Liver (tissue), 8 donors: ENCODE measurements at regions not wholly inside any gene's neighbourhood (a gene's known extent, or its start where the extent isn't known, plus 50 kb on each side); places are given as distances from the start of the nearest gene placed in this dataset.

ENCODE experiments used
- DNase-seq: peaks from one replicate; pipeline ENCODE4 v3.0.0-alpha.2; 2017; ENCODE audit warnings: low spot score
- H3K27ac ChIP-seq, 2 donors: one replicate each; pipeline ENCODE4 v1.7.0; 2013; ENCODE audit warnings: inconsistent platforms in 2 of 2, low read length in 2 of 2, control low read depth in 1 of 2, low read depth in 1 of 2, mild to moderate bottlenecking in 1 of 2
- H3K27me3 ChIP-seq, 4 donors: one replicate each; pipeline versions ENCODE4 v1.6.1 to v1.7.0; 2013; ENCODE audit warnings: low read length in 3 of 4, inconsistent platforms in 1 of 4, mild to moderate bottlenecking in 1 of 4, moderate library complexity in 1 of 4; ENCODE audit not compliant: control insufficient read depth in 4 of 4, insufficient read depth in 4 of 4
- H3K36me3 ChIP-seq, 4 donors: one replicate each; pipeline versions ENCODE4 v1.6.1 to v1.7.0; 2013; ENCODE audit warnings: low read length in 3 of 4, mild to moderate bottlenecking in 3 of 4, low read depth in 1 of 4, moderate library complexity in 1 of 4; ENCODE audit not compliant: control insufficient read depth in 4 of 4, insufficient read depth in 3 of 4
- H3K4me1 ChIP-seq, 4 donors: one replicate each; pipeline versions ENCODE4 v1.6.1 to v1.7.0; 2013; ENCODE audit warnings: low read length in 3 of 4, mild to moderate bottlenecking in 3 of 4, moderate library complexity in 1 of 4; ENCODE audit not compliant: control insufficient read depth in 4 of 4, insufficient read depth in 4 of 4
- H3K4me3 ChIP-seq, 3 donors: one replicate each; pipeline versions ENCODE4 v1.6.1 to v1.7.0; 2013; ENCODE audit warnings: low read length in 3 of 3, control low read depth in 1 of 3, low read depth in 1 of 3, mild to moderate bottlenecking in 1 of 3
- H3K9ac ChIP-seq, 2 donors: one replicate each; pipeline ENCODE4 v1.7.0; 2013; ENCODE audit warnings: low read length in 2 of 2, mild to moderate bottlenecking in 2 of 2, moderate library complexity in 2 of 2, control low read depth in 1 of 2, low read depth in 1 of 2
- H3K9me3 ChIP-seq, 4 donors: one replicate each; pipeline versions ENCODE4 v1.6.1 to v1.7.0; 2013; ENCODE audit warnings: low read length in 3 of 4; ENCODE audit not compliant: control insufficient read depth in 4 of 4
- CTCF ChIP-seq: fragments of 150-350 bp; IDR thresholded peaks from 2 replicates; pipeline ENCODE4 v1.5.1; 2017; ENCODE audit warnings: improper control_type of control experiment, low read depth, low read length; ENCODE audit not compliant: missing input control
- EGR1 ChIP-seq, 2 donors: IDR thresholded peaks; 2 replicates each; pipeline ENCODE4 v1.6.1; 2016 to 2018; ENCODE audit warnings: antibody characterized with exemption in 2 of 2, low read depth in 2 of 2
- FOXA1 ChIP-seq: IDR thresholded peaks from 2 replicates; pipeline ENCODE4 v1.6.1; 2016; ENCODE audit warnings: antibody characterized with exemption
- FOXA2 ChIP-seq: IDR thresholded peaks from 2 replicates; pipeline ENCODE4 v1.6.1; 2016; ENCODE audit warnings: antibody characterized with exemption
- GABPA ChIP-seq, 2 donors: IDR thresholded peaks in 1 of 2; conservative IDR thresholded peaks in 1 of 2; 2 replicates each; pipeline ENCODE4 v1.6.1; 2016; ENCODE audit warnings: antibody characterized with exemption in 2 of 2, mild to moderate bottlenecking in 1 of 2, moderate library complexity in 1 of 2
- HNF4A ChIP-seq, 2 donors: conservative IDR thresholded peaks; 2 replicates each; pipeline ENCODE4 v1.6.1; 2016; ENCODE audit warnings: antibody characterized with exemption in 2 of 2, mild to moderate bottlenecking in 2 of 2
- HNF4G ChIP-seq: IDR thresholded peaks from 2 replicates; pipeline ENCODE4 v1.6.1; 2016; ENCODE audit warnings: antibody characterized with exemption
- JUND ChIP-seq, 2 donors: IDR thresholded peaks; 2 replicates each; pipeline ENCODE4 v1.6.1; 2016; ENCODE audit warnings: antibody characterized with exemption in 2 of 2
- MAX ChIP-seq: IDR thresholded peaks from 2 replicates; pipeline ENCODE4 v1.6.1; 2016; ENCODE audit warnings: antibody characterized with exemption
- NR2F2 ChIP-seq: IDR thresholded peaks from 2 replicates; pipeline ENCODE4 v1.6.1; 2016; ENCODE audit warnings: antibody characterized with exemption
- RAD21 ChIP-seq, 2 donors: IDR thresholded peaks; 2 replicates each; pipeline ENCODE4 v1.6.1; 2016; ENCODE audit warnings: antibody characterized with exemption in 2 of 2, mild to moderate bottlenecking in 2 of 2
- RXRA ChIP-seq, 2 donors: IDR thresholded peaks; 2 replicates each; pipeline ENCODE4 v1.6.1; 2017 to 2018; ENCODE audit warnings: antibody characterized with exemption in 2 of 2, mild to moderate bottlenecking in 1 of 2
- SP1 ChIP-seq: IDR thresholded peaks from 2 replicates; pipeline ENCODE4 v1.6.1; 2018; ENCODE audit warnings: antibody characterized with exemption, mild to moderate bottlenecking
- TAF1 ChIP-seq: conservative IDR thresholded peaks from 2 replicates; pipeline ENCODE4 v1.6.1; 2016; ENCODE audit warnings: antibody characterized with exemption, mild to moderate bottlenecking
- YY1 ChIP-seq: IDR thresholded peaks from 2 replicates; pipeline ENCODE4 v1.6.1; 2016; ENCODE audit warnings: antibody characterized with exemption, mild to moderate bottlenecking
- ZBTB33 ChIP-seq: IDR thresholded peaks from 2 replicates; pipeline ENCODE4 v1.6.1; 2016; ENCODE audit warnings: antibody characterized with exemption
- WGBS: extraction: QIAGEN DNeasy Blood & Tissue Kit; methylation state at CpG from one replicate; pipeline ENCODE4 v1.1.7; 2013; 5-methylcytosine and 5-hydroxymethylcytosine counted together
- TF ChIP-seq, protein P1 (sequence below): IDR thresholded peaks from 2 replicates; pipeline ENCODE4 v1.6.1; 2016; ENCODE audit warnings: antibody characterized with exemption, mild to moderate bottlenecking
- TF ChIP-seq, protein P2 (sequence below): IDR thresholded peaks from 2 replicates; pipeline ENCODE4 v1.6.1; 2016; ENCODE audit warnings: antibody characterized with exemption
- donor health status: healthy.
- donor health status: healthy.
- donor health status: healthy.
- donor health status: healthy.
- donor health status: healthy.

DNA sequence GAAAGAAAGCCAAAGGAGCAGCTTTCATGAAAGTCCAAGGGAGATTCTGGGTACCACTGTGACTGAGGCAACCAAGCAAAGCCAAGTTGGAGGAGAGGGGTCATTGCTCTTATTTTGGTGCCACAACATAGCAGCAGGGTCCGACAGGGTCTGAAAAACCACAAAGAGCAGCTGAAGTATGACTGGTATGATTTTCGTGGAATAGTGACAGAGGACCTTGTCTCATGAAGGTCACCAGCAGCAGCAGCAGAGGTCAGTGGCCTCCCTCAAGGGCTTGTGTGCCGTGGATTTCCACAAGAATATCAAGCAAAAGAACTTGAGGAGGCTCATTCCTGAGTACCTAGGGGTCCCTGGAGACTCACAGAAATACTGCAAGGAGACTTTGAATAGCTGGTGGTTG, 160.9 kb upstream of the SYT6 start:
- TF ChIP-seq, protein P1, sequence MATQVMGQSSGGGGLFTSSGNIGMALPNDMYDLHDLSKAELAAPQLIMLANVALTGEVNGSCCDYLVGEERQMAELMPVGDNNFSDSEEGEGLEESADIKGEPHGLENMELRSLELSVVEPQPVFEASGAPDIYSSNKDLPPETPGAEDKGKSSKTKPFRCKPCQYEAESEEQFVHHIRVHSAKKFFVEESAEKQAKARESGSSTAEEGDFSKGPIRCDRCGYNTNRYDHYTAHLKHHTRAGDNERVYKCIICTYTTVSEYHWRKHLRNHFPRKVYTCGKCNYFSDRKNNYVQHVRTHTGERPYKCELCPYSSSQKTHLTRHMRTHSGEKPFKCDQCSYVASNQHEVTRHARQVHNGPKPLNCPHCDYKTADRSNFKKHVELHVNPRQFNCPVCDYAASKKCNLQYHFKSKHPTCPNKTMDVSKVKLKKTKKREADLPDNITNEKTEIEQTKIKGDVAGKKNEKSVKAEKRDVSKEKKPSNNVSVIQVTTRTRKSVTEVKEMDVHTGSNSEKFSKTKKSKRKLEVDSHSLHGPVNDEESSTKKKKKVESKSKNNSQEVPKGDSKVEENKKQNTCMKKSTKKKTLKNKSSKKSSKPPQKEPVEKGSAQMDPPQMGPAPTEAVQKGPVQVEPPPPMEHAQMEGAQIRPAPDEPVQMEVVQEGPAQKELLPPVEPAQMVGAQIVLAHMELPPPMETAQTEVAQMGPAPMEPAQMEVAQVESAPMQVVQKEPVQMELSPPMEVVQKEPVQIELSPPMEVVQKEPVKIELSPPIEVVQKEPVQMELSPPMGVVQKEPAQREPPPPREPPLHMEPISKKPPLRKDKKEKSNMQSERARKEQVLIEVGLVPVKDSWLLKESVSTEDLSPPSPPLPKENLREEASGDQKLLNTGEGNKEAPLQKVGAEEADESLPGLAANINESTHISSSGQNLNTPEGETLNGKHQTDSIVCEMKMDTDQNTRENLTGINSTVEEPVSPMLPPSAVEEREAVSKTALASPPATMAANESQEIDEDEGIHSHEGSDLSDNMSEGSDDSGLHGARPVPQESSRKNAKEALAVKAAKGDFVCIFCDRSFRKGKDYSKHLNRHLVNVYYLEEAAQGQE: no peak
- TF ChIP-seq HNF4A (conservative IDR thresholded peaks at IDR 0.05) (no peak), SP1 (no peak), YY1 (no peak), HNF4G (no peak), MAX (no peak), ZBTB33 (no peak), RXRA (IDR thresholded peaks at IDR 0.05) (no peak)
- Histone ChIP-seq H3K9me3 (no peaks in the 10 kb centered on the region), H3K36me3 (no peaks in the 10 kb centered on the region), H3K4me1 (no peaks in the 10 kb centered on the region), H3K4me3 (no peak overlapping the region), H3K27ac (no peak overlapping the region), H3K27me3 (no peaks in the 10 kb centered on the region), H3K9ac (no peak overlapping the region)
- no peak for DNase-seq
- WGBS: 80% methylated on average over 3 of the region's 3 CpGs

DNA sequence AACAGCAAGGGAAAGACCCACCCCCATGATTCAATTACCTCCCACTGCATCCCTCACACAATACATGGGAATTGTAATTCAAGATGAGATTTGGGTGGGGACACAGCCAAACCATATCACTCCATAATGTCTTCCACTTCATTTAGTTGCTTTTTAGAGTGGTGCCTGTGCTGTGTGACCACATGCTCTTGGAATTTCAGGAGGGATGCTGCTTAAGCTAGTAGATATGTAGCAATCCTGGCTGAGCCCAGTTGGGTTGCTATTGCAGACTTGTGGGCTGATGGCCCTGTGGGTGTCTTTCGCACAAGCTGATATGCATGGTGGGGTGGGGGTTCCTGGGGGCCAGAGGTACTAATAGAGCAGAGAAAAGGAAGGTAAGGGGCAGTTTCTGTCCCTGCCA, 160.4 kb upstream of the SYT6 start:
- no peak for DNase-seq
- no peaks in the 10 kb centered on the region for H3K9me3 ChIP-seq
- no peak overlapping the region for H3K27ac ChIP-seq
- TF ChIP-seq FOXA1: no peak
- TF ChIP-seq, protein P2, sequence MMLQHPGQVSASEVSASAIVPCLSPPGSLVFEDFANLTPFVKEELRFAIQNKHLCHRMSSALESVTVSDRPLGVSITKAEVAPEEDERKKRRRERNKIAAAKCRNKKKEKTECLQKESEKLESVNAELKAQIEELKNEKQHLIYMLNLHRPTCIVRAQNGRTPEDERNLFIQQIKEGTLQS: no peak
- TF ChIP-seq JUND (IDR thresholded peaks at IDR 0.05): no peak
- TF ChIP-seq CTCF: no peak
- TF ChIP-seq HNF4A (conservative IDR thresholded peaks at IDR 0.05): no peak
- TF ChIP-seq EGR1 (IDR thresholded peaks at IDR 0.05; ENCODE audit: low read depth in 2 of 2): no peak
- no peak for TF ChIP-seq SP1
- TF ChIP-seq RAD21 (IDR thresholded peaks at IDR 0.05): no peak
- no peak for TF ChIP-seq GABPA (IDR thresholded peaks at IDR 0.05 in 1 of 2, conservative IDR thresholded peaks at IDR 0.05 in 1 of 2)
- TF ChIP-seq MAX: no peak
- no peak for TF ChIP-seq RXRA (IDR thresholded peaks at IDR 0.05)
- TF ChIP-seq, protein P1: no peak
- TF ChIP-seq FOXA2: no peak
- no peak for TF ChIP-seq TAF1
- no peak for TF ChIP-seq HNF4G
- TF ChIP-seq ZBTB33: no peak
- TF ChIP-seq NR2F2: no peak
- TF ChIP-seq YY1: no peak
- no peak overlapping the region for H3K4me3 ChIP-seq
- no peaks in the 10 kb centered on the region for H3K27me3 ChIP-seq
- H3K36me3 ChIP-seq: no peaks in the 10 kb centered on the region
- WGBS: 96% methylated on average over 1 of the region's 1 CpG
- H3K9ac ChIP-seq: no peak overlapping the region
- H3K4me1 ChIP-seq: no peaks in the 10 kb centered on the region
